Fibroblast of lung (primary cell): ENCODE measurements at regions not wholly inside any gene's neighbourhood (a gene's known extent, or its start where the extent isn't known, plus 50 kb on each side); places are given as distances from the start of the nearest gene placed in this dataset.

Experiments used
- CTCF ChIP-seq, 2 donors: IDR thresholded peaks in 1 of 2; conservative IDR thresholded peaks in 1 of 2; 1 replicate in 1 of 2; 2 replicates in 1 of 2; pipeline ENCODE4 v1.5.1; 2011 to 2012; ENCODE audit warnings: low read length in 2 of 2, control low read depth in 1 of 2, inconsistent platforms in 1 of 2, low read depth in 1 of 2, mild to moderate bottlenecking in 1 of 2
- EZH2 ChIP-seq: IDR thresholded peaks from 2 replicates; pipeline ENCODE4 v1.5.1; 2012; ENCODE audit warnings: low read length, control low read depth, mild to moderate bottlenecking; ENCODE audit errors: missing control alignments

- TF ChIP-seq EZH2 (no peak), CTCF (conservative IDR thresholded peaks at IDR 0.05 in 1 of 2, IDR thresholded peaks at IDR 0.05 in 1 of 2; ENCODE audit: low read depth in 1 of 2, low read length in 2 of 2) (no peak)
Measured at GRCh38 chr1:199399996-199400724, 627.4 kb upstream of the NR5A2 start.
